Lower leg skin (tissue), 4 donors: ENCODE measurements at regions not wholly inside any gene's neighbourhood (a gene's known extent, or its start where the extent isn't known, plus 50 kb on each side); places are given as distances from the start of the nearest gene placed in this dataset.

ENCODE experiments used
- DNase-seq, 2 donors: peaks; one replicate each; pipeline ENCODE4 v3.0.0-alpha.2; 2019; ENCODE audit warnings: low spot score in 2 of 2
- H3K4me3 ChIP-seq: fragments of 200-600 bp; sonication (generic); 2 replicates; pipeline ENCODE4 v1.5.1; 2017; ENCODE audit warnings: mild to moderate bottlenecking, low read depth; ENCODE audit not compliant: poor library complexity, severe bottlenecking
- POLR2A ChIP-seq, 2 donors: fragments of 450-650 bp; IDR thresholded peaks; one replicate each; pipeline ENCODE4 v1.6.1; 2016 to 2017; ENCODE audit warnings: antibody characterized with exemption in 2 of 2, mild to moderate bottlenecking in 1 of 2, moderate library complexity in 1 of 2
- WGBS, 2 donors: methylation state at CpG; one replicate each; pipeline ENCODE4 v1.1.5; 2018; 5-methylcytosine and 5-hydroxymethylcytosine counted together
- intact Hi-C: fragments of 100-400 bp; cut with DNase I; formaldehyde crosslinking; loops from one replicate; pipeline ENCODE4 v1.15.0; 2023; ENCODE audit warnings: low total_unique reads
- TF ChIP-seq, protein P1 (sequence below), 3 donors: fragments of 450-650 bp; IDR thresholded peaks; one replicate each; pipeline ENCODE4 v1.5.1; 2016; ENCODE audit warnings: antibody characterized with exemption in 3 of 3, mild to moderate bottlenecking in 3 of 3, moderate library complexity in 2 of 3

- TF ChIP-seq, protein P1, sequence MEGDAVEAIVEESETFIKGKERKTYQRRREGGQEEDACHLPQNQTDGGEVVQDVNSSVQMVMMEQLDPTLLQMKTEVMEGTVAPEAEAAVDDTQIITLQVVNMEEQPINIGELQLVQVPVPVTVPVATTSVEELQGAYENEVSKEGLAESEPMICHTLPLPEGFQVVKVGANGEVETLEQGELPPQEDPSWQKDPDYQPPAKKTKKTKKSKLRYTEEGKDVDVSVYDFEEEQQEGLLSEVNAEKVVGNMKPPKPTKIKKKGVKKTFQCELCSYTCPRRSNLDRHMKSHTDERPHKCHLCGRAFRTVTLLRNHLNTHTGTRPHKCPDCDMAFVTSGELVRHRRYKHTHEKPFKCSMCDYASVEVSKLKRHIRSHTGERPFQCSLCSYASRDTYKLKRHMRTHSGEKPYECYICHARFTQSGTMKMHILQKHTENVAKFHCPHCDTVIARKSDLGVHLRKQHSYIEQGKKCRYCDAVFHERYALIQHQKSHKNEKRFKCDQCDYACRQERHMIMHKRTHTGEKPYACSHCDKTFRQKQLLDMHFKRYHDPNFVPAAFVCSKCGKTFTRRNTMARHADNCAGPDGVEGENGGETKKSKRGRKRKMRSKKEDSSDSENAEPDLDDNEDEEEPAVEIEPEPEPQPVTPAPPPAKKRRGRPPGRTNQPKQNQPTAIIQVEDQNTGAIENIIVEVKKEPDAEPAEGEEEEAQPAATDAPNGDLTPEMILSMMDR (IDR thresholded peaks at IDR 0.05) = no peak
- no peak for TF ChIP-seq POLR2A (IDR thresholded peaks at IDR 0.05)
- 73 to 78% methylated on average over 2 of the region's 2 CpGs for WGBS, 2 donors
- H3K4me3 ChIP-seq = no peak overlapping the region
- intact Hi-C loops = no loop called here
- DNase-seq = no peak
Observed at GRCh38 chrX:21056622-21057021, 317.6 kb upstream of the CNKSR2 start.

- no peak overlapping the region for H3K4me3 ChIP-seq
- 45 to 61% methylated on average over 2 of the region's 2 CpGs for WGBS, 2 donors
- intact Hi-C loops = no loop called here
- no peak for DNase-seq
- TF ChIP-seq POLR2A (IDR thresholded peaks at IDR 0.05) = no peak
- TF ChIP-seq, protein P1 (IDR thresholded peaks at IDR 0.05) = no peak
Observed at GRCh38 chrX:21047034-21047455, 327.2 kb upstream of the CNKSR2 start.

DNA sequence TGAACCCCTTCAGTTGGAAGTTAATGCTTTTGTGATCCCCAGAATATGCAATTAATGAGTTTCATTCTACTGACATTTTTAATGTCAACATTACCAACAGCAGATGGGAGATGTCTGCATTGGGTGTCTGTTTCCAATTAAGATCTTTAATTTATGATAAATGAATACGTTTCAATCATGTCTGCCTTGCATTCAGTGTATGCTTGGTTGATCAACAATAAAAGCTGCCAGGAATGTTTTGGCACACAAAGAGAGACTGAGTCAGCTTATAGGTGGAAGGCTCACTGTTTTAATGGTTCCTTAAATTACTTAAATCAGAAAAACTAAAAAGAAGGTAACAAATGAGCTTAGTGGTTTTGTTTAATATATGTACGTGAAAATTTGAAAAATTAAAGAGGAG lies 359.9 kb upstream of the CNKSR2 start:
- no peak for DNase-seq
- 42 to 51% methylated on average over 2 of the region's 2 CpGs for WGBS, 2 donors
- intact Hi-C loops = no loop called here
- H3K4me3 ChIP-seq = no peak overlapping the region
- TF ChIP-seq, protein P1 (IDR thresholded peaks at IDR 0.05) = no peak
- TF ChIP-seq POLR2A (IDR thresholded peaks at IDR 0.05) = no peak

- intact Hi-C loops = no loop called here
- no peak for TF ChIP-seq POLR2A (IDR thresholded peaks at IDR 0.05)
- TF ChIP-seq, protein P1 (IDR thresholded peaks at IDR 0.05) = no peak
- no peak for DNase-seq
Observed at GRCh38 chrX:21004835-21005234, 369.4 kb upstream of the CNKSR2 start.

GRCh38 chrX:20995829-20996228 lies 378.4 kb upstream of the CNKSR2 start:
- 41 to 80% methylated on average over 2 of the region's 2 CpGs for WGBS, 2 donors
- intact Hi-C loops = no loop called here
- H3K4me3 ChIP-seq = no peak overlapping the region
- no peak for DNase-seq
- TF ChIP-seq, protein P1 (IDR thresholded peaks at IDR 0.05) = no peak
- no peak for TF ChIP-seq POLR2A (IDR thresholded peaks at IDR 0.05)

More at GRCh38 chrX:21004835-21005234, 369.4 kb upstream of the CNKSR2 start:
- H3K4me3 ChIP-seq = no peak overlapping the region
- 26 to 46% methylated on average over 2 of the region's 2 CpGs for WGBS, 2 donors

- no peak for DNase-seq
- 82 to 86% methylated on average over 3 of the region's 3 CpGs for whole genome bisulfite sequencing, 2 donors
- intact Hi-C loops = no loop called here
- H3K4me3 ChIP-seq = no peak overlapping the region
- TF ChIP-seq, protein P1 (IDR thresholded peaks at IDR 0.05) = no peak
- no peak for TF ChIP-seq POLR2A (IDR thresholded peaks at IDR 0.05)
Observed at GRCh38 chrX:20989361-20989760, 384.9 kb upstream of the CNKSR2 start.
